Spinal cord (tissue), 9 donors: ENCODE measurements at regions not wholly inside any gene's neighbourhood (a gene's known extent, or its start where the extent isn't known, plus 50 kb on each side); places are given as distances from the start of the nearest gene placed in this dataset.
A peak's percentile ranks its signal among the peaks of the same experiment; 100 is the strongest.

Experiments used
- DNase-seq, 6 donors: peaks; one replicate each; pipeline versions ENCODE4 v3.0.0 to v3.0.0-alpha.2; 2013 to 2015; ENCODE audit warnings: low spot score in 6 of 6, low read depth in 4 of 6
- H3K27ac ChIP-seq: one replicate; pipeline ENCODE4 v1.5.1; 2013; ENCODE audit warnings: low read depth, low read length, control low read depth
- H3K27me3 ChIP-seq: one replicate; pipeline ENCODE4 v1.6.1; 2013; ENCODE audit warnings: low read length; ENCODE audit not compliant: control insufficient read depth, insufficient read depth
- H3K36me3 ChIP-seq: one replicate; pipeline ENCODE4 v1.6.1; 2013; ENCODE audit warnings: low read length; ENCODE audit not compliant: control insufficient read depth, insufficient read depth
- H3K4me1 ChIP-seq: one replicate; pipeline ENCODE4 v1.6.1; 2013; ENCODE audit warnings: low read length; ENCODE audit not compliant: control insufficient read depth, insufficient read depth
- H3K4me3 ChIP-seq: one replicate; pipeline ENCODE4 v1.5.1; 2013; ENCODE audit warnings: low read depth, low read length, control low read depth
- H3K9me3 ChIP-seq: one replicate; pipeline ENCODE4 v1.6.1; 2013; ENCODE audit warnings: low read length; ENCODE audit not compliant: control insufficient read depth, insufficient read depth
- WGBS: methylation state at CpG from one replicate; pipeline ENCODE4 v1.1.5; 2013; ENCODE audit warnings: missing lambda C conversion rate; ENCODE audit not compliant: insufficient coverage; 5-methylcytosine and 5-hydroxymethylcytosine counted together
- donor health status: healthy.

DNA sequence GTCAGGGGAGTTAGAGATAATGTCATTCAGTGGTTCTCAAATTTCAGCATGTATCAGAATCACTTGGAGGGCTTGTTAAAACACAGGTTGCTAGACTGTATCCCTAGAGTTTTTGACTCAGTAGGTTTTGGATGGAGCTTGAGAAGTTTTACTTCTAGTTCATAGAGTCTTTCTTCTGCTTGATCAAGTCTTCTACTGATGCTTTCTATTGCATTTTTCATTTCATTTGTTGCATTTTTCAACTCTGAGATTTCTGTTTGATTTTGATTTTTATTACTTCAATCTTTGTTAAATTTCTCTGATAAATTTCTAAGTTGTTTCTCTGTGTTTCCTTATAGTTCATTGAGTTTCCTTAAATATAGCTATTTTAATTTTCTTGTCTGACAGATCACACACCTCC, 361.4 kb downstream of the RAPGEF2 start:
- Histone ChIP-seq H3K27me3 (no peaks in the 10 kb centered on the region), H3K4me1 (no peaks in the 10 kb centered on the region), H3K4me3 (no peak overlapping the region), H3K9me3 (peaks cover 14% of the 10 kb centered on the region), H3K27ac (no peak overlapping the region), H3K36me3 (no peaks in the 10 kb centered on the region)
- no peak for DNase-seq

DNA sequence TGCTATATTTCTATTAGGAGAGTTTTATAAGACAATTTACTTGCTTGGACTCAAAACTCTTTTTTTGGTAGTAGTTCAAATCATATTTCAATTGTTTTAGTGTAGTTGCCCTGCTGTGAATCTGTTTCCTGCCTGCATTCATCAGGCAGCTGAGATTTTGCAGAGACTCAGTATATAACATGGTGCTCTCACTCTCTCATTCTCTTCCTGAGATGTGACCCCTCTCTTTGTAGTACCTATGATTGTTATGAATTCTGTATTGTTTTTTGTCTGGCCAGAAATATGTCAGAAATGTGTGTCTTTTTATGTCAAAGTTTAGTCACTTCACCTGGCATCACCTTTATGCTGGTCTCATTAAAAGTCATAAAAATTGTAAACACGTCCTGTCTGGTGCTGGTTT, 374.0 kb downstream of the RAPGEF2 start:
- H3K4me3 ChIP-seq = no peak overlapping the region
- no peak overlapping the region for H3K27ac ChIP-seq
- WGBS = 100% methylated on average over 1 of the region's 1 CpG
- no peaks in the 10 kb centered on the region for H3K27me3 ChIP-seq
- no peaks in the 10 kb centered on the region for H3K36me3 ChIP-seq
- no peaks in the 10 kb centered on the region for H3K9me3 ChIP-seq
- DNase-seq = no peak
- H3K4me1 ChIP-seq = no peaks in the 10 kb centered on the region

DNA sequence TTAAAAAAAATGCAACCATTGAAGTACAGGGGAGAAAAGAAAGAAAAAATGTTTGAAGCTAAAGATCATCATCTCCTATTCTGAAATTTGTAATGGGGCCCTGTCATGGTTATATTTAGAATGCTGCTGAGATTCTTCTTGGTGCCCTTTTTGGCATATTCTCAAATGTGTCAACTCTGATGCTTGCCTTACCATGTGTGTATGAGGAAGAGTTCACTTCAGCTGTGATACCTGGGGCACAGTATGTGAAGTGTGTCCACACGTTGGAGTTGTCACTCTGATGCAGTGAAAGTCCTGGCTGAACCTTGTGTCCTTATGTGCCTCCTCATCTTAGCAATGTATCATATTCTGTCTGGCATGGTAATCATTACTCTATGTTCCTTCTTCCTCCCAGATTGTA, 377.9 kb downstream of the RAPGEF2 start:
- Histone ChIP-seq H3K4me1 (no peaks in the 10 kb centered on the region), H3K27ac (no peak overlapping the region), H3K36me3 (no peaks in the 10 kb centered on the region), H3K4me3 (no peak overlapping the region), H3K9me3 (no peaks in the 10 kb centered on the region), H3K27me3 (no peaks in the 10 kb centered on the region)
- no peak for DNase-seq
- 67% methylated on average over 1 of the region's 1 CpG for WGBS

DNA sequence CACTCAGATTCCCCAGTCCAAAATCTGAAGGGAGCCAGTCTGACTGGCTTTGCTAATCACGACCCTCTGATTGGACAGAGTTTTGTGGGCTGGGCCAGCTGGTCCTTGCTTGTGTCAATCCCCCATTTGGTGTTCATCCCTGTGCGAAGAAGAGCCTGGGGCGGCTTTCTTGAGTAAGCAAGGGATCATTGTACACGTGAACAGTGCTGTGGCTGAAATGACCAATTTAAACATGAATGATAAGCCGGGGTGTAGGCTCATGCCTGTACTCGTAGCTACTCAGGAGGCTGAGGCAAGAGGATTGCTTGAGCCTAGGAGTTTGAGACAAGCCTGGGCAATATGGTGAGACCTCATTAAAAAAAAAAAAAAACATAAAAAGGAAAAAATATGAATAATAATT, 379.1 kb downstream of the RAPGEF2 start:
- no peak overlapping the region for H3K27ac ChIP-seq
- 89% methylated on average over 4 of the region's 6 CpGs for WGBS
- H3K9me3 ChIP-seq = no peaks in the 10 kb centered on the region
- H3K4me3 ChIP-seq = no peak overlapping the region
- H3K36me3 ChIP-seq = no peaks in the 10 kb centered on the region
- no peak for DNase-seq
- H3K27me3 ChIP-seq = no peaks in the 10 kb centered on the region
- no peaks in the 10 kb centered on the region for H3K4me1 ChIP-seq

DNA sequence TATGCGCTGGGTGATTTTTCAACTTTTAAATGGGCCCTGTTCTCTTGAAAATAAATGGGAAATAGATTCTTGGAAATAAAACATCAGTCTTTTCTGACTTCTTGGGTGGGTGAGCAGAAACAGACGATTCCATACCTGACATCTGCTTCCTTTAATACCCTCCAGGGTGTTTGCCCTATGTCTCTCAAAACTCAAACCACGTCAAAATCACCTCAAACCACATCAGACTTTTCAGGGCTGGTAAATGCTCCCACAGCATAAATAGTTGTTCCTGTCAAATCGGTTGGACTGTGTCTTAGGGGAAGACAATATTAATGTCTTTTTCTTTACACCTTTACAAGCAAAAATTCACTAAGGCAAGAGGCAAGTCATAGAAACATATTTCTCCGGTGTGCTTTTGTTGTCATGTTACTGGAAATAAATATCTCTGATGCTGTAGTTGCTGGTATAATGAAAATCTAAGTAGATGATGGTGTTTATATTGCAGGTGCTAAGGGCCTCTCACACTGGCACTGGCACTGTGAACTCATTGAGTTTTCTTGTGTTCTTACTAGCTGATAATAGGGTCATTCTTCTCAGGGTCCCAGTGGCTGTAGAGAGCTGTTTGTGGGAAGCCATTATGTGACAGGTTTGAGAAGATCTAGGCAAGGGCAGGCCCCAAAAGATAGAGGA, 380.4 kb downstream of the RAPGEF2 start:
- WGBS = 62% methylated on average over 2 of the region's 5 CpGs
- H3K9me3 ChIP-seq = no peaks in the 10 kb centered on the region
- no peak overlapping the region for H3K27ac ChIP-seq
- H3K4me1 ChIP-seq = no peaks in the 10 kb centered on the region
- H3K27me3 ChIP-seq = no peaks in the 10 kb centered on the region
- DNase-seq = peak in 1 of 6 donors; percentile 61
- H3K4me3 ChIP-seq = no peak overlapping the region
- H3K36me3 ChIP-seq = no peaks in the 10 kb centered on the region

DNA sequence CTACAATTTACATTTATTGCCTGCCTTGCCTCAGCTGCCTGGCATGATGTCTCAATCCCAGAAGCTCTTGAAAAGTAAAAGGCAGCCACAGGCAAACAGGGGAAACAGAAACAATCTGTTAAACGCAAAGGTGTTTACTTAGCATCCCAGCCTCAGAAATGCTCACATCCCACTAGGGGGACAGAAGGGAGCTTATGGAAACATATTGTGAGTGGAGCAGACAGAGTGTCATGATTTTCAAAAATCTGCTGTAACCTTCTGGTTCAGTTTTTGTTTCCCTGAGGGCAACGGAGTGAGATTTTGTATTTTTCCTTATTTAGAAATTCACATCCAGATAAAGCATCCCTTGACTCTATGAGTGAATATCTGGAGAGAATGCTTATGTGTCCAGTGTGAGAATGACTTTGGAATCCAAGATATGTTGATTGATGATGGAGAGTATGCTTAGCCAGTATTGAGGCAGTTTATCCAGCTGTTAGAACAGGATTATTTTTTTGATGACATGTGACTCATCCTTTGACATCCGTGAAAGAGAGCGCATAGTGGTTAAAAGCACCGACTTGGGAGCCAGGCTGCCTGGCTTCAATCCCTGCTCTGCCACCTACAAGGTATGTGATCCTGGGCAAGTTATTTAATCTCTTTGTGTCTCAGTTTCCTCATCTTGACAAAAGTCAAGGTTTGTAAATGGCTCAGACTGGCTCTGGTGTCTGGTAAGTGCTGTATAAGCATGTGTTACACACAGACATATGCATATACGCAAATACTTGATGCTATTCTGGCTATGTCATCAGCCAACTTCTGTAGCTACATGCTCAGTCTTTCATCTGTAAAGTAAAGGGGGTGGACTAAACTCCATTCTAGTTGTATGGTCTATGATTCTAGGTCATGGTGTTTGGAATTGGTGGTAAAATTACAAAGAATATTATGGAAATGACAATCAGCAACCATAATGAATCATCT, 381.2 kb downstream of the RAPGEF2 start:
- peak in 1 of 6 donors; percentile 77 for DNase-seq
- Histone ChIP-seq H3K36me3 (no peaks in the 10 kb centered on the region), H3K27ac (no peak overlapping the region), H3K4me1 (no peaks in the 10 kb centered on the region), H3K9me3 (no peaks in the 10 kb centered on the region), H3K27me3 (no peaks in the 10 kb centered on the region), H3K4me3 (no peak overlapping the region)
- WGBS = 97% methylated on average over 3 of the region's 6 CpGs

DNA sequence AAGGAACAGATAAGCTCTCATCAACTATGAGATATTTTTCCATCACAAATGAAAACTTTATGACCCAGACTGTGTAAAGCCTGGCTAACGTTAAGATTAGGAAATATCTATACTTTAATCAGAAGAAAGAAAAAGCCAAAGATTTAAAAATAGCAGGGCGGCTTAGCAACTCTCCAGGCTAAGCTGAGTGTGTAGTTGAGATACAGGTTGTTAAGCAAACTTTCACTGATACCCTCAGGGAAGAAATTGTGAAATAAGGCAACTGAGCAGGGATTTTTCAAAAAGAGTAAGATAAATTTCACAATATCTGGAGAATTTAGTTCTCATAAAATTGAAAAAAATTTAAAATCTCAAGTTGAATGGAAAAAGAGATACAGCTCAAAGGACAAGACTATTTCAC, 382.0 kb downstream of the RAPGEF2 start:
- no peaks in the 10 kb centered on the region for H3K27me3 ChIP-seq
- no peak overlapping the region for H3K4me3 ChIP-seq
- no peak for DNase-seq
- H3K36me3 ChIP-seq = no peaks in the 10 kb centered on the region
- no peak overlapping the region for H3K27ac ChIP-seq
- H3K9me3 ChIP-seq = no peaks in the 10 kb centered on the region
- H3K4me1 ChIP-seq = no peaks in the 10 kb centered on the region
- WGBS = no CpG with 5 or more reads among the region's 2 CpGs

DNA sequence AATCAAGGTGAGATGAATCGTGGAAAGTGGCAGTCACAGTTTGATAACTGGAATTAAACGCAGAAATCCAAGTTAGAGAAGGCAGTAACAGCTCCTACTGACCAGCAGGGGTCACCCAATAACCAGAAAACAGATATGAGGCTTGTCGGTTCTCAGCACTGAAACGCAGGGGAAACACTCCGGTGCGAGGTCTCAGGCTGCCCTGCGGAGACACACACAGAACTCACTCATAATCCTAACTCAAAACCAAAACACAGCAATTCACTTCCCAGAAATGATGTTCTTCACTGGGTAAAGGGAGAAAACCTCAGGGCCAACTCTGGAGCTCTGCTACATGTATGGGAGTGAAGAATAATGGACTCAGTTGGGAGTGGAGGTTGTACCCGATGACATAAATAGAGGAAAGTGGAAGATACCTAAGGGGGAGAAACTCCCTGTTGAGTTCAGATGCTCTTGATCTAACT, 384.4 kb downstream of the RAPGEF2 start:
- Histone ChIP-seq H3K4me3 (peak overlapping the region; percentile 13), H3K27me3 (no peaks in the 10 kb centered on the region), H3K4me1 (no peaks in the 10 kb centered on the region), H3K36me3 (no peaks in the 10 kb centered on the region), H3K27ac (no peak overlapping the region), H3K9me3 (no peaks in the 10 kb centered on the region)
- 3% methylated on average over 6 of the region's 8 CpGs for WGBS
- peak in 5 of 6 donors; percentile 59 to 97 (median 81) for DNase-seq

DNA sequence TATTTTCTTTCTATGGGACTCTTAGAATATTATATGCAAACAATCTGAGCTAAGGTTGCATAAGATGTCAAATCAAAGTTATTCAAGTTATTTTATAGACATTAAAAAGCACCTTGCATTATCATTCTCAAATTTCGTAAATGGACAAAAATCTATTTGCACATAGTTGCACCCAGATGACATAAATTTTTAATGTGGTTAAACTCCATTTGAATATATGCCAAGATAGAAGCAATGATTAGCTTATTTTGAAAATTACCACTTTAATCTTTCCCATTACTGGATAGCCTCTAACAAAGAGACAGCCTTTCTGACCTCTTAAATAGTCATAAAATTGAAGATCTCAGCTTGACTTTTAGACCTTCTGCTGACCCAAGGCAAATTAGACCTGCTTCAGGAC, 386.8 kb downstream of the RAPGEF2 start:
- Histone ChIP-seq H3K27ac (no peak overlapping the region), H3K9me3 (no peaks in the 10 kb centered on the region), H3K27me3 (no peaks in the 10 kb centered on the region), H3K36me3 (no peaks in the 10 kb centered on the region), H3K4me1 (no peaks in the 10 kb centered on the region), H3K4me3 (no peak overlapping the region)
- DNase-seq = no peak
- no CpG with 5 or more reads among the region's 1 CpG for WGBS
